HEK293T (cell line): ENCODE measurements at regions not wholly inside any gene's neighbourhood (a gene's known extent, or its start where the extent isn't known, plus 50 kb on each side); places are given as distances from the start of the nearest gene placed in this dataset.

Source experiments
- ARNT ChIP-seq: fragments of 450-650 bp; IDR thresholded peaks from 2 replicates; pipeline ENCODE4 v1.6.1; 2017; ENCODE audit warnings: mild to moderate bottlenecking
- BHLHE40 ChIP-seq: fragments of 450-650 bp; IDR thresholded peaks from 2 replicates; pipeline ENCODE4 v1.6.1; 2016; ENCODE audit warnings: mild to moderate bottlenecking, moderate library complexity, borderline replicate concordance
- CTBP1 ChIP-seq: fragments of 450-650 bp; IDR thresholded peaks from 2 replicates; pipeline ENCODE4 v1.6.1; 2016; ENCODE audit warnings: borderline replicate concordance
- ELF4 ChIP-seq: fragments of 450-650 bp; IDR thresholded peaks from 2 replicates; pipeline ENCODE4 v1.6.1; 2017; ENCODE audit warnings: antibody characterized with exemption
- FOXA1 ChIP-seq: fragments of 450-650 bp; IDR thresholded peaks from 2 replicates; pipeline ENCODE4 v1.6.1; 2016; ENCODE audit warnings: mild to moderate bottlenecking
- FOXK2 ChIP-seq: fragments of 450-650 bp; IDR thresholded peaks from 2 replicates; pipeline ENCODE4 v1.6.1; 2016; ENCODE audit warnings: mild to moderate bottlenecking
- FOXM1 ChIP-seq: fragments of 450-650 bp; IDR thresholded peaks from 2 replicates; pipeline ENCODE4 v1.6.1; 2017; ENCODE audit warnings: mild to moderate bottlenecking, borderline replicate concordance
- HDGF ChIP-seq: fragments of 450-650 bp; IDR thresholded peaks from 2 replicates; pipeline ENCODE4 v1.6.1; 2017; ENCODE audit warnings: antibody characterized with exemption, borderline replicate concordance
- NFRKB ChIP-seq: fragments of 450-650 bp; IDR thresholded peaks from 2 replicates; pipeline ENCODE4 v1.6.1; 2016; ENCODE audit warnings: mild to moderate bottlenecking, moderate library complexity
- SP1 ChIP-seq: fragments of 450-650 bp; IDR thresholded peaks from 2 replicates; pipeline ENCODE4 v1.6.1; 2017
- SUZ12 ChIP-seq: fragments of 450-650 bp; IDR thresholded peaks from 2 replicates; pipeline ENCODE4 v1.6.1; 2016; ENCODE audit warnings: mild to moderate bottlenecking
- TARDBP ChIP-seq: fragments of 450-650 bp; IDR thresholded peaks from 2 replicates; pipeline ENCODE4 v1.6.1; 2016
- ZNF384 ChIP-seq: fragments of 450-650 bp; IDR thresholded peaks from 2 replicates; pipeline ENCODE4 v1.6.1; 2016
- TF ChIP-seq, protein P1 (sequence below): fragments of 450-650 bp; IDR thresholded peaks from 2 replicates; pipeline ENCODE4 v1.6.1; 2016

DNA sequence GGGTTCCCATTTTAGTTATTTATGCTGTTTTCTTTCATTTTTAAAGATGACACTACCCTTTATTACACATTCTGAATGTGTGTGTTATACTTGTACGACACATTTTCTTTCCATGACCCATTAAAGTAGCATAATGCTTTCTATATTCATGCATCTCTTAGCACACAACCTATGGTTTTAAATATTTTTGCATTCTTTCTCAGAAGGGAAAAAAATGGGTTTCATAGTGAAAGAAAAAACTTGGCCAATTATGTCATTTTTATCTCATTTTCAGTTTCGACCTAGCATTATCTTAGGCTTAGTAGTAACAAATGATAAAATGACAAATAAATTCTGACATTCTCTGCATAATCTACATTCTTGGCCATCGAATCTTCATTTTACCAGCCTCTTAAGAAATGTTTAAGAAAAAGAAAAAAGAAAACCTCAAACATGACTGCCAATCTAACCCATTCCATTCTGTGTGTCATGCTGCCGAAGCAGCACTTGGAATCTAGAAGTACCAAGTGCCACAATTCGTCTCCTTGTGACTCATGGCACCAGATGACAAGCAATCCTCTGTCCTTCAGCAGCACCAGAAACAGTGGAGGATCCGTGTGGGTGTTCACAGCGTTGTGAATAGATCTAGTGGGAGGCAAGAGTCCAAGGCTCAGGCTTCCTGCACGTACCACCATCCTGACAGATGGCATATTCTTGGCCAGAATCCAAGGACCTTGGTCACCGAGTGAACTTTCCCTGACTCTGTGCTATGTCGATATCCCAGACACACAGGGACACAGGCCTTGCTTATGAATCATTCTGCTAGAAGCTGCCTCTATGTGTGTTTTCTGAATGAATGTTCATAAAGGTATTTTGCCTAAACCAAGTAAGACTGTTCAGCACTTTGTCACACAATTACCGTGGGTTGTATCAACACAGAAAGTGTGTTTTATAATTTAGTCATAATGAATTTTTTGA lies 502.7 kb downstream of the NR2F1-AS1 start:
- TF ChIP-seq FOXM1 (no peak), ARNT (no peak), CTBP1 (no peak), HDGF (no peak), ZNF384 (no peak), SP1 (no peak), FOXK2 (no peak), SUZ12 (no peak), ELF4 (no peak), FOXA1 (no peak), NFRKB (no peak), TARDBP (no peak), BHLHE40 (no peak)
- TF ChIP-seq, protein P1, sequence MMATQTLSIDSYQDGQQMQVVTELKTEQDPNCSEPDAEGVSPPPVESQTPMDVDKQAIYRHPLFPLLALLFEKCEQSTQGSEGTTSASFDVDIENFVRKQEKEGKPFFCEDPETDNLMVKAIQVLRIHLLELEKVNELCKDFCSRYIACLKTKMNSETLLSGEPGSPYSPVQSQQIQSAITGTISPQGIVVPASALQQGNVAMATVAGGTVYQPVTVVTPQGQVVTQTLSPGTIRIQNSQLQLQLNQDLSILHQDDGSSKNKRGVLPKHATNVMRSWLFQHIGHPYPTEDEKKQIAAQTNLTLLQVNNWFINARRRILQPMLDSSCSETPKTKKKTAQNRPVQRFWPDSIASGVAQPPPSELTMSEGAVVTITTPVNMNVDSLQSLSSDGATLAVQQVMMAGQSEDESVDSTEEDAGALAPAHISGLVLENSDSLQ, result no peak
